ENCODE measurements at regions not wholly inside any gene's neighbourhood (a gene's known extent, or its start where the extent isn't known, plus 50 kb on each side); places are given as distances from the start of the nearest gene placed in this dataset.
A peak's percentile ranks its signal among the peaks of the same experiment; 100 is the strongest.

DNA sequence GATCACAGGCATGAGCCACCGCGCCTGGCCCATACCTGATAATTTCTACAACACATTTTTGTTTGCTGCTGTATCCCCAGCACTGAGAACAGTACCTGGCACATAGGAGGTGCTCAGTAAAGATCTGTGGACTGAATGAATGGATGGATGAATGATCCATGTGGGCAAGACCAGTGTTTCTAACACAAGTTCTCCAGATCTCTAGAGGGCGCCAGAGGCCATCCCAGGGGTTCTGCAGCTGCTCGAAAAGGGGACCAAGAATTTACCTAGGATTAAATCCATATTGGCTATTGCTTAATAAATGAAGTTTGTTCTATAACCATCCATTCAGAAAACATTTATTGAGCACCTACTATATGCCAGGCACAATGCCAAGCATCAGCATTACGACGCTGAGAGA is 167.7 kb downstream of the ACTL8 start:
- H3K4ac ChIP-seq (replicated peaks; ENCODE audit: insufficient read length, low read depth, low read length): no peak overlapping the region
- H3K4me3 ChIP-seq (ENCODE audit: extremely low read depth in 1 of 4, insufficient read depth in 2 of 4, low read depth in 3 of 4, low read length in 4 of 4): no peak overlapping the region
- H2BK5ac ChIP-seq (ENCODE audit: low read depth, low read length): no peak overlapping the region
- H2BK12ac ChIP-seq (ENCODE audit: low read depth, low read length): no peak overlapping the region
- DNase-seq (ENCODE audit: low read depth in 1 of 2, low spot score in 2 of 2) (peak; percentile 15 to 75), FAIRE-seq (peak; percentile 71)
- H4K8ac ChIP-seq (ENCODE audit: extremely low read depth, insufficient read depth, low read length): no peak overlapping the region
- no peaks in the 10 kb centered on the region; the same call in 1 of the 2 replicates for H3K23me2 ChIP-seq (ENCODE audit: low read depth, low read length)
- no peak overlapping the region for H3K9ac ChIP-seq (replicated peaks in 1 of 4; ENCODE audit: extremely low read depth in 1 of 4, low read depth in 3 of 4, low read length in 3 of 4)
- no peak overlapping the region for H3K18ac ChIP-seq (ENCODE audit: extremely low read depth, low read length)
- no peak overlapping the region for H3K4me2 ChIP-seq (ENCODE audit: insufficient read depth in 1 of 2, low read depth in 2 of 2, low read length in 2 of 2)
- no peak overlapping the region for H4K5ac ChIP-seq (ENCODE audit: insufficient read length, low read depth, low read length)
- no peak overlapping the region for H3K14ac ChIP-seq (ENCODE audit: insufficient read length)
- no peaks in the 10 kb centered on the region for H3K9me3 ChIP-seq (ENCODE audit: insufficient read depth in 2 of 2, low read depth in 1 of 2, low read length in 1 of 2)
- no peak overlapping the region for H4K91ac ChIP-seq (replicated peaks; ENCODE audit: insufficient read length, low read length)
- H3K4me1 ChIP-seq (replicated peaks in 1 of 4; ENCODE audit: control insufficient read depth in 3 of 4, insufficient read depth in 4 of 4, low read length in 3 of 4): 0 out of 7 replicates have a peak, but pooled peaks cover 0 to 2% (median 0%) of the 10 kb centered on the region in 4 experiments
- H3K23ac ChIP-seq (ENCODE audit: insufficient read length): no peak overlapping the region
- no peaks in the 10 kb centered on the region for H3K36me3 ChIP-seq (ENCODE audit: control insufficient read depth in 2 of 4, insufficient read depth in 4 of 4, low read length in 3 of 4)
- ChIA-PET CTCF (ENCODE audit: partially characterized antibody) (interaction anchor here (0.6 to 5.2 kb wide), 89 partner anchors 9 to 689 kb away, joined by 3 to 31 read pairs (median 4); no protein-coding TSS in a partner anchor), POLR2A (ENCODE audit: partially characterized antibody) (interaction anchor here (0.7 to 0.9 kb wide), 2 partner anchors 109 to 229 kb away, joined by 3 read pairs; no protein-coding TSS in a partner anchor)
- no peak overlapping the region for H2AK5ac ChIP-seq (ENCODE audit: low read depth, low read length)
- no peak overlapping the region for H2BK15ac ChIP-seq (ENCODE audit: low read length)
- no peak overlapping the region for H2AFZ ChIP-seq (ENCODE audit: low read length)
- no peaks in the 10 kb centered on the region for H3K79me2 ChIP-seq (ENCODE audit: control insufficient read depth in 1 of 2, insufficient read depth in 2 of 2, low read length in 2 of 2)
- H2BK20ac ChIP-seq (ENCODE audit: low read length): no peak overlapping the region
- no peaks in the 10 kb centered on the region for H3K79me1 ChIP-seq (ENCODE audit: low read depth, low read length)
- 14% methylated on average over 6 of the region's 6 CpGs; no CpG with 5 or more reads in 1 of the 2 experiments for WGBS, 2 experiments (ENCODE audit: extremely low coverage in 1 of 2, insufficient coverage in 1 of 2, insufficient read length in 1 of 2, insufficient replicate concordance in 2 of 2, low coverage in 1 of 2, low lambda C conversion rate in 2 of 2, missing lambda C conversion rate in 1 of 2)
- H4K20me1 ChIP-seq (replicated peaks in 1 of 2; ENCODE audit: control insufficient read depth in 1 of 2, insufficient read depth in 2 of 2, low read length in 2 of 2): no peaks in the 10 kb centered on the region
- no peak overlapping the region for H3K56ac ChIP-seq (replicated peaks; ENCODE audit: insufficient read length, low read depth, low read length)
- H3K27me3 ChIP-seq (replicated peaks in 1 of 4; ENCODE audit: control insufficient read depth in 3 of 4, extremely low read depth in 1 of 4, insufficient read depth in 3 of 4, low read length in 3 of 4): peaks cover 0 to 4% (median 0%) of the 10 kb centered on the region in 4 experiments; a peak in 2 of 7 replicates
- no peak overlapping the region for H3K27ac ChIP-seq (ENCODE audit: low read depth, low read length)
- no peak overlapping the region for H2BK120ac ChIP-seq (replicated peaks; ENCODE audit: low read depth, low read length)
- TF ChIP-seq SIN3A (conservative IDR thresholded peaks at IDR 0.05 in 1 of 2, IDR thresholded peaks at IDR 0.05 in 1 of 2; ENCODE audit: low read depth in 1 of 2, low read length in 2 of 2): no peak
- TF ChIP-seq SUZ12 (IDR thresholded peaks at IDR 0.05; ENCODE audit: low read length): no peak
- no peak for TF ChIP-seq MAFK (IDR thresholded peaks at IDR 0.05; ENCODE audit: low read depth, low read length)
- TF ChIP-seq CHD1 (IDR thresholded peaks at IDR 0.05; ENCODE audit: low read depth, low read length): no peak
- TF ChIP-seq KDM1A (IDR thresholded peaks at IDR 0.05; ENCODE audit: borderline replicate concordance, low read length): no peak
- TF ChIP-seq TAF7 (optimal IDR thresholded peaks at IDR 0.05; ENCODE audit: borderline replicate concordance, low read depth, low read length): no peak
- no peak for TF ChIP-seq POU5F1 (IDR thresholded peaks at IDR 0.05; ENCODE audit: low read depth, low read length)
- peak; percentile 9; the same call in 1 of the 2 replicates for TF ChIP-seq YY1 (IDR thresholded peaks at IDR 0.05; ENCODE audit: low read depth, low read length)
- TF ChIP-seq, protein P1, sequence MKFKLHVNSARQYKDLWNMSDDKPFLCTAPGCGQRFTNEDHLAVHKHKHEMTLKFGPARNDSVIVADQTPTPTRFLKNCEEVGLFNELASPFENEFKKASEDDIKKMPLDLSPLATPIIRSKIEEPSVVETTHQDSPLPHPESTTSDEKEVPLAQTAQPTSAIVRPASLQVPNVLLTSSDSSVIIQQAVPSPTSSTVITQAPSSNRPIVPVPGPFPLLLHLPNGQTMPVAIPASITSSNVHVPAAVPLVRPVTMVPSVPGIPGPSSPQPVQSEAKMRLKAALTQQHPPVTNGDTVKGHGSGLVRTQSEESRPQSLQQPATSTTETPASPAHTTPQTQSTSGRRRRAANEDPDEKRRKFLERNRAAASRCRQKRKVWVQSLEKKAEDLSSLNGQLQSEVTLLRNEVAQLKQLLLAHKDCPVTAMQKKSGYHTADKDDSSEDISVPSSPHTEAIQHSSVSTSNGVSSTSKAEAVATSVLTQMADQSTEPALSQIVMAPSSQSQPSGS (IDR thresholded peaks at IDR 0.05; ENCODE audit: low read length): no peak
- TF ChIP-seq ASH2L (IDR thresholded peaks at IDR 0.05; ENCODE audit: low read length): no peak
- peak; percentile 95 to 96 for TF ChIP-seq RAD21 (IDR thresholded peaks at IDR 0.05 in 1 of 2, conservative IDR thresholded peaks at IDR 0.05 in 1 of 2; ENCODE audit: low read depth in 2 of 2, low read length in 2 of 2)
- TF ChIP-seq HDAC6 (IDR thresholded peaks at IDR 0.05; ENCODE audit: low read depth, low read length): no peak
